NCI-H1048 (cell line): ENCODE measurements at regions not wholly inside any gene's neighbourhood (a gene's known extent, or its start where the extent isn't known, plus 50 kb on each side); places are given as distances from the start of the nearest gene placed in this dataset.
"Not testable (repeated sequence)": the region's sequence is repeated elsewhere in the genome, so short reads cannot be mapped to it uniquely, and the experiment has no call there.

Source experiments
- DNase-seq: peaks from one replicate; lab custom pipeline; 2025; lab: John Stamatoyannopoulos, UW

GRCh38 chr3:117005274-117005673, 295.7 kb downstream of the TUSC7 start:
- DNase-seq = no peak

DNA sequence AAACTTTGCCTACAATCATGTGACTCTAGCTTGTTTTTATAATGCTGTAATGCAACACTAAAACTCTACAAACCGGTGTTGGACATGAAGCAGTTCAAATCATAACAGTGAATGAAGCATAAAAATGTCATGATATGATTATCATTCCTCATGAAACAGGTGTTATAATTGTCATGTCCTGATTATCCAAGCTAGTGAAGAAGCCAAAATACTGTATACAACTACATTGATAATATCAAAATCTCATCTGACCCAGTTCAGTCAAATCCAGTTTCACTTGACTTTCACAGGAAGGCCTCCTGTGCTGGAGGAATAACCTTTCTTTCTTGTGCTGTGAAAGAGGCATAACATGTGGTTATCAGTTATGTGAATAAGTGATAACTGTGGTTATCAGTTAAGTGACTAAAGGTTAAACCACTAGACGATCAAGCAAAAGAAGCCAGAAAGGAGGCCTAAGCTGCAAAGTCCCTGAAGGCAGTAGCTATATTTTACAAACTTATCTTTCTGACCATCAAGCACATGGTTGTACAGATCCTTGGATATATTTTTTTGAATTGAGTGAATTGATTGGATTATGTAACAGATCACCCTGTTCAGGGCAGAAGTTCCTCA, 296.4 kb downstream of the TUSC7 start:
- DNase-seq = no peak

GRCh38 chr3:117010318-117010717, 300.7 kb downstream of the TUSC7 start:
- DNase-seq = no peak

- no peak for DNase-seq
Observed at GRCh38 chr3:117011687-117012250, 302.2 kb downstream of the TUSC7 start.

- no peak for DNase-seq
Observed at GRCh38 chr3:117016378-117016777, 306.8 kb downstream of the TUSC7 start.

GRCh38 chr3:117017135-117017894, 307.7 kb downstream of the TUSC7 start:
- DNase-seq = no peak

DNA sequence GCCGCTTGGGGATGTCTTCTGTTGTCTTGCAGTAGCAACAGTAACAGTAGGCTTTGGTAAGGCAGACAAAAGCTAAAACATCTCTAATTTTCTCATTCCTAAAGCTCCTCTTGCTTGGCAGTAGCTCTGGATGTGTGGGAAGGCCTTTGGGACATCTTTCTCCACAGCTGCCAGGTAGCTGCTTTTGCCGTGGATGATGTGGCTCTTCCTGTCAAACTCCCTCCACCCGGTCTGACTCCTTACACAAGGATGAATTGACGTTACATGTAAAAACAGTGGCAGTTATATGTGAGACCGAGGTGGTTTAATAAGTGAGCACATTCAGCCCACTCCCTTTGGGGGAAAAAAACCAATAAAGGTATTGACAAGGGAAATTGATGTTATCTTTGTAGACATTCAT, 309.1 kb downstream of the TUSC7 start:
- no peak for DNase-seq

DNA sequence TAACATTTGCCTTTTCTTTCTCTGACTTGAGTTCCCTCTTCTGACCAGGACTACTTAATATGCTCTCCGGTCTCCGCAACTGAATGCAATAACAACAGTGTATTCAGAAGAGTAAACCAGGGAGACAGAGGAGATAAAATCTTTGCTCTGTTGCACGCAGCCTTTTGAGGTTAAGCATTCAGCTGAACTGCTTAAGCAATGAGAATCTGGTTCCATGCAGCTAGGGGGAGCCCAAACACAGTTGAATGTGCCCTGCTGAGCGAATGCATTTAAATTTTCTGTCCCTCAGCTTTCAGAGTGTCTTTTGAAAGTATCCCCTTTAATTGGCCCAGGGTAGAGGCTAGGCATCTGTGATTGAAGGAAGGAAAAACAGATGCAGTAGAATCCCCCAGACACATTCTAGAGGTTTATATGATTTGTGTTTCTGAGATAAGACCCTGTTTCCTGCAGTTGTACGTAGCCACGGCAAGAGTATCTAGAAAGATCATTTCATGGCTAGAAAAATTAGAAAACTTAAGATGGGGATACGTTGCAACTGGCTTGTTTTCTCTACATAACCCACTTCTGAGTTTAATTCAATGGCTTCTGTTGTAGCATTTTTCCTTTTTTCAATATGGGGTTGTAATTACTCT, 309.6 kb downstream of the TUSC7 start:
- peak; percentile 7 for DNase-seq

GRCh38 chr3:117026401-117026800, 316.8 kb downstream of the TUSC7 start:
- DNase-seq = no peak

GRCh38 chr3:117035745-117036144, 326.2 kb downstream of the TUSC7 start:
- DNase-seq = no peak

DNA sequence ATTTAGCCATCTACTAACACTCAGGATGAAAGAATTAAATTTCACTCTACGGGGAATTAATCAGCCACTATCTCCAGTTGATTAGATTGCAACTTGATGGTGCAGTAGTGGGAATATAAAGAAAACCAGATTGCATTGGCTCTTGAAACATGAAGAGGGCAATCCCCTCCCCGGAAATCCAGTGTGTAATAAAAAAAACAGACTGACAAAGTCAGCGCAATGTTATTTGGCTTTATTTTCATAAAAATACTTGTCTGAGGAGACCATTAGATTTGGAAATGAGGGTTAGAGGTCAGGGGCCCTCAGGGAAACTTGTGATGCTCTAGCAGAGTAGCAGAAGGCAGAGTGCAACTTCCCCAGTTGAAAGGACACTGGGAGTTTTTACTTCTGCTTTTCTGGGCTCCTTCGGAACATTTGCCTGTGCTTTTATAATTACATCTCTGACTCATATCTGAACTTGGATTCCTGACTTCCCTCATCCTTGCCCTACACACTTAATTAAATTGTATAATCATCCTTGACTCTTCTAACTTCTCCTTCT, 326.8 kb downstream of the TUSC7 start:
- no peak for DNase-seq

DNA sequence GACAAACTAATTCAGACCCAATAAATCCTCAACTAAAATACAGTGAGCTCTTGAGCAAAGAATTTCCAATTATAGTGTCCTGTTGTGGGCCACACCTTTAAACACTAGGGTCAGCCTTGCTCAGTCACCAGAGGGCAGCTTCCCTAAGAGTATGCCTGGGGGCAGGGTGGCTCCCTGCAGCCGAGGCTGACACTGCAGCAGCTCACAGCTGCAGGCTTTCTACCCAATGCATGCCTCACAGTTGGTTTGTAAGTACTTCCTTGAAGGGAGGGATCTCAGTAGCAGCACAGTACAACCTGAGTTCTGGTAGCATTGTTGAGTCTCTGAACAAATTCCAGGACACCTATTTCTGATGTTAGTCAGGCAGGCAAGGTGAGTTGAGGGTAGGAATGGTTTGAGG, 335.6 kb downstream of the TUSC7 start:
- DNase-seq = no peak

- DNase-seq = no peak
Observed at GRCh38 chr3:117047951-117048705, 338.5 kb downstream of the TUSC7 start.

GRCh38 chr3:117052395-117052794, 342.8 kb downstream of the TUSC7 start:
- DNase-seq = no peak

DNA sequence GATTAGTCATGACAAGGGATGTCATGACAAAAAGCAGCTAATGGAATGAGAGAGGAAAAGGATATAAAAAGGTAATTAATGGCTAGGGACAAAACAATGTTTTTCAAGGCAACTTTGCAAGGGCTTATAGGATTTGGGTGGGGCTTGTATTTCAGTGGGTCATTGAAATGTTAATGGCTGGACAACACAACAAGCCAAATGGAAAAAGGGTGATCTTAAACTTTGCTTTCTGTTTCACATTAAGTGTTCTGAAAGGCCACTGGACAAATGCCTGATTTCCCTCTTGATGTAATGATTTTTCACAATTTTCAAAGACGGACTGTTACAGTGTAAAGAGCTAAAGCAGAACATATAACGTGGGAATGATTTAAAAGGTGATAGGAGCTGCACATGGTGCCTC, 345.0 kb downstream of the TUSC7 start:
- no peak for DNase-seq

DNA sequence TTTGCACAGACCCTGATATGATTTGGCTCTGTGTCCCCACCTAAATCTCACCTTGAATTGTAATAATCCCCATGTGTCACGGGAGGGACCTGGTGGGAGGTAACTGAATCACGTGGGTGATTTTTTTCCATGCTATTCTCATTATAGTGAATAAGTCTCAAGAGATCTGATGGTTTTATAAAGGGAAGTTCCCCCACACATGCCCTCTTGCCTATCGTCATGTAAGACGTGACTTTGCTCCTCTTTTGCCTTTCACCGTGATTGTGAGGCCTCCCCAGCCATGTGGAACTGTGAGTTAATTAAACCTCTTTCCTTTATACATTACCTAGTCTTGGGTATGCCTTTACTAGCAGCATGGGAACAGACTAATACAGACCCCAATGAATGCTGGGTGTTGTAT, 347.4 kb downstream of the TUSC7 start:
- not testable (repeated sequence) for DNase-seq

DNA sequence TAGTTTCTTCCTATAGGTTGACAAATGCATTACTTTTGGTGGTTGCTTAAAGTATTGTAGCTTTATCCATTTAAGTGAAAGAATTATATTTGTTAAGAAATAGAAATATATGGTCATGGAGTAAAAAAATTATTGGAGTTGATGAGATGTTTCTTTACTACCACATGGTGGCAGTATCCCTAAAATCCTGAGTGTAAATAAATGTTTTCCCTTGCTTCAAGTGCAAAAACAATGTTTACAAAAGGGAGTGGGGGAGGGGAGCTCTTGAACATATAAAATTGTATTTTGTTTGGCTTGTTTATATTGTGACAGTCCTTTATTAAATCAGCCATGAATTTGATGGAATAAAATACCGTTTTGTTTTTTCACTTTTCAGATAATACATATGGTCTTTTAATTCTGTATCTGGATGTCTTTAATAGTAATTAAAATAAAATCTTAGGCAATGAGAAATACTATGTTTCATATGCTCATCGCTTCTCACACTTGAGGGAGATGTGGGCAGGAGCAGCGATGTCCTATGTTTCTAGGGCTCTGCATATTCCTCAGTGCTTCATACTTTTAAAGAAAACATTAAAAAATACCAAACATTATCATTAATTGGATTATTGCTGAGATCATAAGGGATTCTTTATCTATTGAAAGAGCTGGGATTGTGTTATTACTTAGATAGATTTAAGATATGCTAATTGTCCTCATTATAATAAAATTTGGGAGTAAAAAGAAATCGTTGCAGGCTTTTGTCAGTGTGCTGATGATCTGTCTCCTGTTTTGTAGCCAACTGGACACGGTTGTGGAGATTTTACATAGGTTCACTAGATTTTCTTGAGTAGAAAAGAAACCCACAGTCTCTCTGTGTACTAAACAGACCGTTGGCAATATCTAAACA, 349.7 kb downstream of the TUSC7 start:
- DNase-seq = no peak

DNA sequence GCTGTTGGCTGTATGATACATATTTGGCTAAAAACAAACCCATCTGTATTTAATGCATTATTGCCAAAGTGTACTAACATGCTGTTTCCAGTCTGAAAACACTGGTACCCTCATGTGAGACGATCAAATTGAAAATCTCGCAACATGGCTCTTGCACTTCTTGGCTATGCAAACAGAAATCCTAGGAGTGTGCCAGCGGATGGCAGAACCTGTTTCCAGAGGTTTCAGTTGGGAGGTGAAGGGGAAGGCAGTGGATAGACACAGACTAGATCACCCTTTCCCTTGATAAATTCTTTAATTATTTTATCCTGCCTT, 350.3 kb downstream of the TUSC7 start:
- DNase-seq = no peak

DNA sequence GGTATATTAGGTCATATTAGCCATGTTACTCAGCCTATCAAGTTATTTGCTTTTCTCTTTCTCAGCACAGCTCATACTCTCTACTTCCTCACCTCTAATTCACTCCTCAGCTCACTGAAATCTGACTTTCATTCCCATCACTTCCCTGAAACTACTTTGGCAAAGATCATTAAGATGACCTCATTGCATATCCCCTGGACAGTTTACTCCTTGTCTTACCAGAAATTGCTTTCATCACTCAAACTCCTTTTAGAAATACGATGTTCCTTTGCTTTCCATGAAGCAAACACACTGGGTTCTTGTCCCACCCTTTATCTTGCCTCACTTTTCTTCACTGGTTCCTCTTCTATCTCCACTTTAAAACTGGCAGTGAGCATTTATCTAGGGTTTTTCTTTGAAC, 354.4 kb downstream of the TUSC7 start:
- DNase-seq = no peak

DNA sequence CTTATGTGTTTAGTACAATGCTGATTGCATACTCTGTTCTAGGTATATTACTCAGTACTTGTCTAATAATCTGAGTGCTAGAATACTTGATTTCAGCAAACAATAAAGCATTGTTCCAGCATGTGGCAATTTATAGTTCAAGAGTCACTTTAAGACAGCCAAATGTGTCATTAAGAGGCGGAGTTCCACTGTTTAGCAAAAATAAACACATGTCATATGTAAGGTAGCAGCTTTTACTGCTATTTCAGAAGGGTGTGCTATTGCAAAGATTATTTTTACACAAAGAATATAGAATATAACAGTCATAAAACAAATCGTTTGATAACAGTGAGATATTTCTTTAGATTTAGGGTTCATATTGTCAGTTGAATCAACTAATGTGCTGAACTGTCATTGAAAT, 358.7 kb downstream of the TUSC7 start:
- DNase-seq = no peak

GRCh38 chr3:117074826-117075225, 365.2 kb downstream of the TUSC7 start:
- DNase-seq = no peak
